RPMI8226 (cell line): ENCODE measurements at regions not wholly inside any gene's neighbourhood (a gene's known extent, or its start where the extent isn't known, plus 50 kb on each side); places are given as distances from the start of the nearest gene placed in this dataset.
"Not testable (repeated sequence)": the region's sequence is repeated elsewhere in the genome, so short reads cannot be mapped to it uniquely, and the experiment has no call there.

Experiments used
- DNase-seq: peaks from one replicate; pipeline ENCODE4 v3.0.0-alpha.2; 2015

- DNase-seq, result no peak
These were observed 108.7 kb upstream of the ITGB1 start for GRCh38 chr10:33066558-33067236.

GRCh38 chr10:33065111-33065510, 107.1 kb upstream of the ITGB1 start:
- no peak for DNase-seq

GRCh38 chr10:33064706-33065105, 106.7 kb upstream of the ITGB1 start:
- no peak for DNase-seq

GRCh38 chr10:33057620-33058019, 99.6 kb upstream of the ITGB1 start:
- DNase-seq, result no peak

- no peak for DNase-seq
These were observed 99.0 kb upstream of the ITGB1 start for GRCh38 chr10:33056828-33057596.

GRCh38 chr10:33055625-33056024, 97.6 kb upstream of the ITGB1 start:
- DNase-seq, result no peak

GRCh38 chr10:33052915-33053810, 95.1 kb upstream of the ITGB1 start:
- DNase-seq, result no peak

- DNase-seq, result no peak
These were observed 94.3 kb upstream of the ITGB1 start for GRCh38 chr10:33052263-33052875.

- DNase-seq, result not testable (repeated sequence)
These were observed 92.2 kb upstream of the ITGB1 start for GRCh38 chr10:33049963-33050920.

GRCh38 chr10:33048223-33048622, 90.2 kb upstream of the ITGB1 start:
- no peak for DNase-seq

- DNase-seq, result no peak
These were observed 89.6 kb upstream of the ITGB1 start for GRCh38 chr10:33047655-33048054.

GRCh38 chr10:33046792-33047191, 88.8 kb upstream of the ITGB1 start:
- DNase-seq, result no peak

GRCh38 chr10:33045421-33045820, 87.4 kb upstream of the ITGB1 start:
- DNase-seq, result no peak

- no peak for DNase-seq
These were observed 84.5 kb upstream of the ITGB1 start for GRCh38 chr10:33042565-33042964.

- DNase-seq, result no peak
These were observed 83.9 kb upstream of the ITGB1 start for GRCh38 chr10:33041783-33042437.

GRCh38 chr10:33040436-33040835, 82.4 kb upstream of the ITGB1 start:
- DNase-seq, result no peak

GRCh38 chr10:33039181-33039580, 81.2 kb upstream of the ITGB1 start:
- no peak for DNase-seq

GRCh38 chr10:33038672-33039071, 80.6 kb upstream of the ITGB1 start:
- DNase-seq, result no peak

- DNase-seq, result no peak
These were observed 79.7 kb upstream of the ITGB1 start for GRCh38 chr10:33037726-33038125.

GRCh38 chr10:33036670-33037069, 78.6 kb upstream of the ITGB1 start:
- DNase-seq, result no peak

GRCh38 chr10:33035411-33035810, 77.4 kb upstream of the ITGB1 start:
- no peak for DNase-seq
